Tongue (tissue), 1 donor: ENCODE measurements at regions not wholly inside any gene's neighbourhood (a gene's known extent, or its start where the extent isn't known, plus 50 kb on each side); places are given as distances from the start of the nearest gene placed in this dataset.
"Not testable (repeated sequence)": the region's sequence is repeated elsewhere in the genome, so short reads cannot be mapped to it uniquely, and the experiment has no call there.

Source experiments
- DNase-seq: peaks from one replicate; pipeline ENCODE4 v3.0.0-alpha.2; 2015

GRCh38 chr5:119897537-119898370 is 268.4 kb downstream of the FAM170A start:
- no peak for DNase-seq

GRCh38 chr5:119899981-119900380 is 270.6 kb downstream of the FAM170A start:
- no peak for DNase-seq

GRCh38 chr5:119902593-119902992 is 273.2 kb downstream of the FAM170A start:
- DNase-seq: no peak

- no peak for DNase-seq
These were observed 284.1 kb downstream of the FAM170A start for GRCh38 chr5:119913425-119913824.

GRCh38 chr5:119919279-119919678 is 289.9 kb downstream of the FAM170A start:
- DNase-seq: no peak

- DNase-seq: no peak
These were observed 296.9 kb downstream of the FAM170A start for GRCh38 chr5:119926301-119926700.

- DNase-seq: no peak
These were observed 299.6 kb downstream of the FAM170A start for GRCh38 chr5:119928974-119929373.

GRCh38 chr5:119930490-119930889 is 301.1 kb downstream of the FAM170A start:
- DNase-seq: peak; percentile 13

- peak; percentile 4 for DNase-seq
These were observed 313.8 kb downstream of the FAM170A start for GRCh38 chr5:119943148-119943547.

- peak; percentile 18 for DNase-seq
These were observed 316.3 kb downstream of the FAM170A start for GRCh38 chr5:119945691-119946090.

GRCh38 chr5:119948162-119948561 is 318.8 kb downstream of the FAM170A start:
- DNase-seq: no peak

- DNase-seq: no peak
These were observed 320.2 kb downstream of the FAM170A start for GRCh38 chr5:119949426-119949999.

GRCh38 chr5:119951330-119951934 is 322.1 kb downstream of the FAM170A start:
- DNase-seq: no peak

- no peak for DNase-seq
These were observed 324.1 kb downstream of the FAM170A start for GRCh38 chr5:119953474-119953873.

GRCh38 chr5:119954106-119954505 is 324.7 kb downstream of the FAM170A start:
- no peak for DNase-seq

GRCh38 chr5:119961993-119962392 is 332.6 kb downstream of the FAM170A start:
- no peak for DNase-seq

GRCh38 chr5:119966028-119966427 is 336.7 kb downstream of the FAM170A start:
- DNase-seq: no peak

GRCh38 chr5:119968690-119969089 is 339.3 kb downstream of the FAM170A start:
- no peak for DNase-seq

GRCh38 chr5:119987077-119987476 is 357.7 kb downstream of the FAM170A start:
- not testable (repeated sequence) for DNase-seq

GRCh38 chr5:119991625-119992024 is 362.3 kb downstream of the FAM170A start:
- DNase-seq: no peak

GRCh38 chr5:119996128-119996527 is 366.8 kb downstream of the FAM170A start:
- DNase-seq: no peak

GRCh38 chr5:120007598-120007997 is 378.2 kb downstream of the FAM170A start:
- no peak for DNase-seq

- DNase-seq: no peak
These were observed 383.1 kb downstream of the FAM170A start for GRCh38 chr5:120012431-120012830.

- no peak for DNase-seq
These were observed 385.2 kb downstream of the FAM170A start for GRCh38 chr5:120014535-120014934.
